Type B pancreatic cell (in vitro differentiated cells): ENCODE measurements at regions not wholly inside any gene's neighbourhood (a gene's known extent, or its start where the extent isn't known, plus 50 kb on each side); places are given as distances from the start of the nearest gene placed in this dataset.

Experiments
- DNase-seq: peaks from one replicate; pipeline ENCODE4 v3.0.0; 2021; ENCODE audit warnings: mixed read lengths; ENCODE audit not compliant: unreplicated experiment; ENCODE audit errors: extremely low spot score
- H3K27ac Mint-ChIP-seq: 2 replicates; pipeline ENCODE4 v1.8.0; 2021; ENCODE audit warnings: mild to moderate bottlenecking, mixed read lengths
- H3K27me3 Mint-ChIP-seq: 2 replicates; pipeline ENCODE4 v1.8.0; 2021; ENCODE audit warnings: mixed read lengths
- H3K36me3 Mint-ChIP-seq: 2 replicates; pipeline ENCODE4 v1.8.0; 2021; ENCODE audit warnings: mixed read lengths
- H3K4me1 Mint-ChIP-seq: one replicate; pipeline ENCODE4 v1.8.0; 2021; ENCODE audit warnings: mixed read lengths; ENCODE audit not compliant: unreplicated experiment
- H3K4me3 Mint-ChIP-seq: 2 replicates; pipeline ENCODE4 v1.8.0; 2021; ENCODE audit warnings: mild to moderate bottlenecking, mixed read lengths
- H3K9me3 Mint-ChIP-seq: 2 replicates; pipeline ENCODE4 v1.8.0; 2021; ENCODE audit warnings: mixed read lengths
- TF ChIP-seq, protein P1 (sequence below): fragments of 200-600 bp; sonication (generic); conservative IDR thresholded peaks from 2 replicates; pipeline ENCODE4 v1.5.0; 2021; ENCODE audit warnings: antibody characterized with exemption, mild to moderate bottlenecking

DNA sequence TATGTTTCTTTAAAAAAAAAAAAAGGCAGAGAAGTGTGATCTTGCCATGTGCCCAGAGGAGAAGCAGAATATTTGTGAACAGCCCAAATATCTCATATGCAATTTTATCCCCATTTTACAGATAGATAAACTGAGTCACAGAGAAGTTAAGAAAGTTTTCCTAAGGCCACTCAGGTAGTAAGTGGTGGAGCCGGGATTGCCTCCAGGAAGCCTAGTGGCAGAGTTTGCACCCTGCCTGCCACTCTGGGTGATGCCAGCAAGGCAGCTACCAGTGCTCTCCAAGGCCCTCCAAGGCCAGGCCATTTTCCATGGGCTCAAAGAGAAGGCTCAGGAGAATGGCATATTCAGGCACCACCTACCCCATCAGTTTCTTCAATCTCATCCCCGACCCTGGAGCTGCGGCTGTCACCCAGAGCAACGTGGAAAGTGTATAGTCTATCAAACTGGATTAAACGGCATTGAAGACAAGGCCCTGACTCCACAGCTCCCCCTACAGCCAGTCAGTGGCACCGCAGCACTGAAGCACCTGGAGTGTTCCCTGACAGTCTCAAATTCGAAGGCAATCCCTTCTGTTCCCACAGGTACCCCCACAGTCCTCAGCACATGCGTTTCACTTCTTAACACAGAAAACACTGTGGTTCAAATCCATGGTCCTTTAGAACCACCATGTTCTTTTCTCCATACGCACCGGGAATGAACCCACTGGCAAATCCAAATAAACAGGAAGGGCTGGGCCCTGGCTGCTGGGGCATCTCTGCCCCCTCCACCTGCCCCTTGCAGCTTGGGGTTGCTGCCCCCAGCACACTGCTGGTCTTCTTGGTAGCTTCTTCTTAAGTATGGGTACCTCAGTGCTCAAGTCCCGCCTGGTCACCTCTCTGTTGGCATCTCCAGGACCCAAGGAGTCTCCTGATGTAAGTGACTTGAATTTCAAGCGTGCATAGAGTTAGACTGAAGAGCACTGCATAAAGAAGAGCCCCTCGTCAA, 175.3 kb downstream of the INHBB start:
- no peaks in the 10 kb centered on the region for H3K36me3 Mint-ChIP-seq
- H3K9me3 Mint-ChIP-seq, result no peaks in the 10 kb centered on the region
- peaks cover 40% of the 10 kb centered on the region for H3K4me1 Mint-ChIP-seq
- TF ChIP-seq, protein P1, sequence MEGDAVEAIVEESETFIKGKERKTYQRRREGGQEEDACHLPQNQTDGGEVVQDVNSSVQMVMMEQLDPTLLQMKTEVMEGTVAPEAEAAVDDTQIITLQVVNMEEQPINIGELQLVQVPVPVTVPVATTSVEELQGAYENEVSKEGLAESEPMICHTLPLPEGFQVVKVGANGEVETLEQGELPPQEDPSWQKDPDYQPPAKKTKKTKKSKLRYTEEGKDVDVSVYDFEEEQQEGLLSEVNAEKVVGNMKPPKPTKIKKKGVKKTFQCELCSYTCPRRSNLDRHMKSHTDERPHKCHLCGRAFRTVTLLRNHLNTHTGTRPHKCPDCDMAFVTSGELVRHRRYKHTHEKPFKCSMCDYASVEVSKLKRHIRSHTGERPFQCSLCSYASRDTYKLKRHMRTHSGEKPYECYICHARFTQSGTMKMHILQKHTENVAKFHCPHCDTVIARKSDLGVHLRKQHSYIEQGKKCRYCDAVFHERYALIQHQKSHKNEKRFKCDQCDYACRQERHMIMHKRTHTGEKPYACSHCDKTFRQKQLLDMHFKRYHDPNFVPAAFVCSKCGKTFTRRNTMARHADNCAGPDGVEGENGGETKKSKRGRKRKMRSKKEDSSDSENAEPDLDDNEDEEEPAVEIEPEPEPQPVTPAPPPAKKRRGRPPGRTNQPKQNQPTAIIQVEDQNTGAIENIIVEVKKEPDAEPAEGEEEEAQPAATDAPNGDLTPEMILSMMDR, result peak; percentile 89
- H3K27ac Mint-ChIP-seq, result no peak overlapping the region
- peaks cover 26% of the 10 kb centered on the region for H3K27me3 Mint-ChIP-seq
- H3K4me3 Mint-ChIP-seq, result no peak overlapping the region
- DNase-seq, result no peak

DNA sequence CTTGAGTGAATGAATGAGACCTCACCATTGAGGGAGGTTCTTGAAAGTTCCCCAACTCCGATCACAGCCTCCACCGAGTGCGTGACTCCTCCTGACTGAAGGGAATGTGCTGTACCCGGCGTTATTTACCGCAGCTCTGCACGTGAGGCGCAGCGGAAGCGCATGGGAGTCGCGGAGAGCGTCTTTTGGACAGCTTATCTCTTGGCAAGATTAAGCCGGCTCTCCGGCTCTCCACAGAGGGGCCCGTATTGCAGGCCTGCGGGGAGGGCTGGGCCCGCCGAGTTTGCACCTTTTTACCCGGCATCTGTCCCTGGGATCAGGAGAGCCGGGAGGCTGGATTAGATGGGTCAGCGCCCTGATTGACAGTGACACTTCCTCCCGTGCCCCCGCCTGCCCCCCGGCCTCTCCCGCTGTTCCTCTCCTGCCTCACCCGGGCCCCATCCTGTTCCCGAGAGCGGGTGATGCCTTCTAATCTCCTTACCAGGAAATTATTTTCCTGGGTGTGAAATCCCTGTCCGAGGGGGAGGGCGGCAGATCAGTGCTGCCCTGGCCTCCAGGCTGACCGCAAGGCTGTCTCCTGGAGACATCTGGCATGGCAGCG, 176.3 kb downstream of the INHBB start:
- Mint-ChIP-seq H3K4me3 (no peak overlapping the region), H3K27me3 (peaks cover 21% of the 10 kb centered on the region)

DNA sequence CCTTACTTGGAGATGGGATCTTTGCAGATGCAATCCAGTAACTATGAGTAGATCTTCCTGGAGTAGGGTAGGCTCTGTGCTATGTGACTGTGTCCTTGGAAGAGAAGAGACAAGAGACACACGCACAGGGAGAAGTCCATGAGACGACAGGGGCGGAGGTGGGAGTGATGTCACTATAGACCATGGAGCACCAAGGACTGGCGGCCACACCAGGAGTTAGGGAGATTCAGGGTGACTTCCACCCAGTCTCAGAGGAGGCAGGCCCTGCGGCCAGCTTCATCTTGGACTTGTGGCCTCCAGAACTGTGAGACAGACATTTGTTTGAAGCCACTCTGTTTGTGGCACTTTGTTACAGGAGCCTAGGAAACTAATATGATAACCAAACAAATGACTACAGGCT, 177.8 kb downstream of the INHBB start:
- Mint-ChIP-seq H3K9me3 (no peaks in the 10 kb centered on the region), H3K27ac (no peak overlapping the region), H3K4me1 (peaks cover 35% of the 10 kb centered on the region), H3K27me3 (peaks cover 23% of the 10 kb centered on the region), H3K36me3 (no peaks in the 10 kb centered on the region), H3K4me3 (no peak overlapping the region)
- no peak for DNase-seq
- TF ChIP-seq, protein P1, result no peak

More for the DNA sequence above, 176.3 kb downstream of the INHBB start:
- Mint-ChIP-seq H3K27ac (no peak overlapping the region), H3K36me3 (no peaks in the 10 kb centered on the region), H3K4me1 (peaks cover 34% of the 10 kb centered on the region), H3K9me3 (no peaks in the 10 kb centered on the region)
- DNase-seq, result no peak
- TF ChIP-seq, protein P1, result no peak

DNA sequence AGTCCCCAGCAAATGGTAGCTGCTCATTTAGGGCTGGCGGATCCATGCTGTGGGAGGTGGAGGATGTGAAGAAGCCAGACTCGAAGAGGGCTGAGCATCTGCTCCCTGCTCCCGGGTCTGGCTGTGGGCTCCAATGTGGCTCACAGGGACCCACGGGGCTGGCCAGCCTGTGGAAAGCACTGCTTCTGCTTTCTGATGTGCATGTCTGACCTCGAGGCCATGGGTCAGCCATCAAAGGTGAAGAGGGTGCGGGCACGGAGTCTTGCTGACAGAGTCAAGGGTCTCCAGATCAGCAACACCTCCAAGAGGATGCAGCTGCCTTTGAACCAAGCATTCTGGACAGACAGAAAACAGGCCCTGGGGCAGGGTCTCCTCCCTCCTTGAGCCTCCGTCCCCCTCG, 178.2 kb downstream of the INHBB start:
- Mint-ChIP-seq H3K9me3 (no peaks in the 10 kb centered on the region), H3K27me3 (peaks cover 23% of the 10 kb centered on the region), H3K4me3 (no peak overlapping the region), H3K36me3 (no peaks in the 10 kb centered on the region), H3K27ac (no peak overlapping the region), H3K4me1 (peaks cover 35% of the 10 kb centered on the region)
- TF ChIP-seq, protein P1, result no peak
- no peak for DNase-seq

DNA sequence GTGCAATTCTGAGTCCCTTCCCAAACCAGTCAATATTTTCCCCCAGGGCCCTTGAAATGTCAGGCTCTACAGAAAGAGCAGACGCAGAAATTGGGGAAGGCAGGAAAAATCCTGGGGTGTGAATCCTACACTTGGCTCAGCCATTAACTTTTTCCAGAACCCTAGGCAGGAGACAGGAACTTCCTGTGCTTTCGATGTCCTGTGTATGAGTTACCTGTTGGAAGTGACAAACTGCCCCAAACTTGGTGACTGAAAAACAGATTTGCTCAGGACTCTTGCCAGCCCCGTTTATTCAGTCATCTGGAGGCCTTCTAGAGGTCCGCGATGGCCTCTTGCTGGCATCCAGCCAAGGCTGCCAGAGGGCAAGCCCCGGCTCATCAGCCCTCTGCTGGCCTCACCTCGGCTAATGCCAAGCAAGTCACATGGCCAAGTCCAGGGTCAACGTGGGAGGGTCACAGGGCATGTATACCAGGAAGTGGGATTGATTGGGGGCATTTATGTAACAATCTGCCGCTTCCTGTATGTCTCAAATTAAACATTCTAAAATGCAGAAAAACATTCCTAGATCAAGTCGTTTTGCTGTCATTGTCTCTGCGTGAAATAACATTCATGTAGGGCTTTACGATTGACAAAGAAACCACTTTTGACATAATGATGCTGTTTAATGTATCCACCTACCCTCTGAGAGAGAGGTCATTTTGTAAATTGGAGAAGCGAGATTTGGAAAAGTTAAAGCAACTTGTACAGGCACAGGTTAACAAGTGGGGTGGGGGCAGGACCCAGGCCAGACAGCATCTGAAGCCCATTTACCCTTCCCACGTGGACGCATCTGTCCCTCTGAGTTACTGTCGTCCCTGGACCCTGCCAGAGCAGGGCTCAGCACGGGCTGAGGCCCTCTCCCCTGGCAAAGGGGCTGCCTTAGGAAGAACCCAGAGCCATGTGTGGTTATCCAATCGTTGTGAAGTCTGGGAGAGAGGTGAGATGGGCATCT, 179.4 kb downstream of the INHBB start:
- peaks cover 28% of the 10 kb centered on the region for H3K27me3 Mint-ChIP-seq

More for the DNA sequence above, 179.4 kb downstream of the INHBB start:
- H3K27ac Mint-ChIP-seq, result no peak overlapping the region
- no peak for DNase-seq
- H3K36me3 Mint-ChIP-seq, result no peaks in the 10 kb centered on the region
- TF ChIP-seq, protein P1, result peak; percentile 23
- no peak overlapping the region for H3K4me3 Mint-ChIP-seq
- peaks cover 35% of the 10 kb centered on the region for H3K4me1 Mint-ChIP-seq
- no peaks in the 10 kb centered on the region for H3K9me3 Mint-ChIP-seq
